GM19043 (cell line): ENCODE measurements at regions not wholly inside any gene's neighbourhood (a gene's known extent, or its start where the extent isn't known, plus 50 kb on each side); places are given as distances from the start of the nearest gene placed in this dataset.
"Not testable (repeated sequence)": the region's sequence is repeated elsewhere in the genome, so short reads cannot be mapped to it uniquely, and the experiment has no call there.

Source experiments
- ATAC-seq: cut with Tn5 transposase; IDR thresholded peaks from one replicate; pipeline ENCODE4 v1.9.1; 2021; ENCODE audit warnings: low read depth; ENCODE audit not compliant: unreplicated experiment

DNA sequence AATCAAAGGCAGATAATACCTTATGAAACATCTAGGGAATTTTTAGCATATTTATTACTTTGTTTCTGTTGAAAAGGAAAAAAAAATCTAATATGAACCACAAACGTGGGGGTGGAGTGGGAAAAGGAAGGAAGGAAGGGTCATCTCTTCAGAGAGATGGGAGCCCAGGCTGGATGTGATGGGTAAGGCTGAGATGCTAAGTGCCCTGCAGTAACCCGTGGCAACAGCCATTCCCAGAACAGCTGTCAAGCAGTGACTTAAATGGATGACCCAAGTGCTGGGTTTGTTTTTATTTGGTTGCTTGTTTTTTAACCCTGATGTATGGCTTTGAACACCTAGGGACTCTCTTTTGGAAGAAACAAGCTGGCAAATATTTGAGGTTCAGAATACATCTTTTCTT lies 50.7 kb upstream of the KLF7 start:
- ATAC-seq, result no peak

GRCh38 chr2:207217442-207217841 lies 51.7 kb upstream of the KLF7 start:
- ATAC-seq, result no peak

GRCh38 chr2:207219081-207219630 lies 53.4 kb upstream of the KLF7 start:
- no peak for ATAC-seq

- no peak for ATAC-seq
Observed at GRCh38 chr2:207219676-207220501, 54.1 kb upstream of the KLF7 start.

DNA sequence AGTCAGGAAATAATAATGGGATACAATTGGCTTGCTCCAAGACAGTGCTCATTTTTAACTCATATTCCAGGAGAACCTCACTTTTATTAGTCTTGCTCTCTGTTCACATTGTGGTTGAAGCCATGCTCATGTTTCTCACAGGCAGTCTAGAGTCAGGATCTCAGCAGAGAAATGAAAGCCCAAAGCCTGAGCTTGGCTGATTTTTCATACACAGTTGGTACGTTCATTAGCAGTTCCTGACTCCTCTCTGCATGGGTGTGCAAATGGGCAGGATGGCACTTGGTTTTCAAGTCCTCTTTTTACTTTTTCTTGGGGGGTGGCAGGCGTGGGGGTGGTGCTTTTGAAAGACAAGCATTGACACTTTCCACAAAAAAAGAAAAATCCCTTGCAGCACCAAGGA lies 56.0 kb upstream of the KLF7 start:
- no peak for ATAC-seq

DNA sequence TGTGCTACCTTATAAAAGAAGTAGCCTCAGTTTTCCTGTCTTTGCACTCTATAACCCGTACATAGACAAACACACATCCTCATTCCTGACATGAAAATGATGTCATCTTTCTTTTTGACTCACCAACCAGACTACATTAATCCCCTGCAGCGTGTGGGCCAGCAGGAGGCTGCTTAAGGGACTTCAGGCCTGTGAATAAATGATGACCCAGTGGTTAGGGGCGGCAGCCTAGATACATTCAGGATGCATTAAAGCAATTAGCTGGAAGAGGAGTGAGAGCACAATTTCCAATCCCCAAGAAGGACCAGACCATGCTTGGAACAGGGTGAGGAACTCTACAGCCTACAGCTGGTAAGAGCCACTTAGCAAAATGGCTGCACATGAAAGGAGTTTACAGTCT lies 57.3 kb upstream of the KLF7 start:
- ATAC-seq, result peak; percentile 82

GRCh38 chr2:207224381-207224780 lies 58.6 kb upstream of the KLF7 start:
- no peak for ATAC-seq

DNA sequence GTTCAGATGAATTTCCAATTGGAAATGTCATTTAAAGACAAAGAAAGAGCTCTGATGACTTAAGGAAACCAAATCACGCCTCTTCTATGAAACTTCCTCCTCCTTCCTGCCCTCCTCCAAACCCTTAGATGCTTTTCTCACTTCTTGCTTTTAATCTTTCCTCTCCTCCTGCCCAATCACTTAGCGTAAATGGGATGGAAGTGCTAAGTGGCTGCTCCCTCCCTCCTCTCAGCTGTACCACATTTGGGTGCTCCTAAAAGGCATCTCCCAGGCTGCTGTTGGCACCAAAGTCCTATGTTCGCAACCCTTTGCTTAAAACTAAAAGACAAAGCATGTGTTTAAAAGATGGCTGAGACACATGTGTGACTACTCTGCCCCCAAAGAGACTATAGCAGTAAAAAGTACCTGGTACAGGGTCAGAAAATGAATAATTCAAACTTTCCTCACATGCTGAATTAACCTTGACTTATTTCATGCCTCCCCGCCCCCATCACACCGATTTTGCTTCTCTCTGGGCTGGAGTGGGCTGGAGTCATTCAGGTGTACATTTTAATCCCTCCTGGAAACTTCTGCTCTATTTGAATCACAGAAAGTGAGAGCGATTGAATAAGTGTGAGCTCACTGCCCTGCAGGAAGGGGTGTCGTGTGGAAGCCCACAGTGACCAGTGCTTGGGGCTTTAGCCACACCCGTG lies 59.2 kb upstream of the KLF7 start:
- ATAC-seq, result no peak

DNA sequence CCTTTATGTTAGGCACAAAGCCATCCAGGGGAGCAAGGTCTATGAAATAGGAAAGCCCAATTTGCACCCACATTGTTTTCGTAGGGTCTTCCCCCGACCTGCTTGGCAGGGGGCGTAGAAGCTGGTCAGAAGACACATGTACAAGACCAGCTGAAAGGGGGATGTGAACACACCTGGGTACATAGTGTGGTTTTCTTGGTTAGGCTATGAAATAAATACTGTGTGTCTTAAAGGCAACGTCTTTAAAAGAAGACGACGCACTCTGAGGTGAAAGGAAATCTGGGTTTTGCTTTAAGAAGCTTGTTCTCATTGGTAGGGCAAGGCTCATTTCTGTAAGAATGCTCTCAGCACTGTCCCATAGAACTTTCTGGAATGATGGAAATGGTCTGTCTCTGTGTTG lies 60.0 kb upstream of the KLF7 start:
- ATAC-seq, result no peak

GRCh38 chr2:207226243-207226642 lies 60.5 kb upstream of the KLF7 start:
- ATAC-seq, result no peak

- ATAC-seq, result no peak
Observed at GRCh38 chr2:207226671-207227061, 60.9 kb upstream of the KLF7 start.

DNA sequence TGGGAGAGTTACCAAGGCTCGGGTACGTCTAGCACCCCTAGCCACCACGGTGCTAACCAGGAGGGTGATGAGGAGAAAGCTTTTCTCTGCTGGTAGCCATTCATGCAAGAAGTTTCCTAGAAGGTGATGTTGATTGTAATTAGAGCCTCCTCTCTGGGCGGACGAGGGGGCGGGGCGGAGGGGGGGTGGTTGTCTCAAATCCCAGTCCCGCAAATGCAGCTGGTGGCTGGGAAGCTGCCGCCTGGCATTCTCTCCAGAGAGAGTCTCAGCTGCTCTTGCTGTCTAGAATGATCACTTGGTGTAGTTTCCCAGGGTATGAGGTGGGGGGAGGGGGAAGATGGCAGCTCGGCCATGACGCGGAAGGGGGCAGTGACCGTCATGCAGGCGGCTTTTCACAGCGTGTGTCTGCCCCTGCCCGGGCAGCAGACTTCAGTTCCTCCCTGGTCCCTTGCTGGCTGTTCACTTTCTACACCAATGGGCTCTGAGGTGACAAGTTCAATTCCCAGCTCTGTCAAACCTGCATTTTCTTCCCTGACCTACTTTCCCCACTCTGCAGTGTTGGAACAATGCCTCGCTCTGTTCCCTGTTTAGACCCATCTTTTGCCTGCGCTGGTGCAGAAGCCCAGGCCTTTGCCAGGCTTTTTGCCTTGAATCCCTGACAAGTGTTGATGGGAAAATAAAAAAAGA lies 61.5 kb upstream of the KLF7 start:
- ATAC-seq, result no peak

DNA sequence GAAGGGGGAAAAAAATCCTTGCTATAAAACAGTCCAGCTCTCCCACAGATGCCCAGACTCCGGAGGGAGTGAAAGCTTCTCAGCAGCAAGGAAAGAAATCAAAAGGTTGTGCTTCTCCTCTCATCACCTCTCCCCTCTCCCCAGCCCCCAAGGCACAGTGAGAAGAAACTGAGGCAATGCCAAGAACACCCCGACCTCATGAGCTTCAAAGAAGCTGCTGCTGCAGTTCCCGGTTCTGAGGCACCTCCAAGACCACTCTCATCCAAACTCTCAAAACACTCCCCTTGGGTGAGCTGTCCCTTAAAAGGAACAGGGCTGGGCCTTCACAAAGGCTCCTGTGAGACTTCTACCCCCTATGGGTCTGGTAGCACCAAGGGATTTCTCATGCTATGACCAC lies 62.0 kb upstream of the KLF7 start:
- no peak for ATAC-seq

DNA sequence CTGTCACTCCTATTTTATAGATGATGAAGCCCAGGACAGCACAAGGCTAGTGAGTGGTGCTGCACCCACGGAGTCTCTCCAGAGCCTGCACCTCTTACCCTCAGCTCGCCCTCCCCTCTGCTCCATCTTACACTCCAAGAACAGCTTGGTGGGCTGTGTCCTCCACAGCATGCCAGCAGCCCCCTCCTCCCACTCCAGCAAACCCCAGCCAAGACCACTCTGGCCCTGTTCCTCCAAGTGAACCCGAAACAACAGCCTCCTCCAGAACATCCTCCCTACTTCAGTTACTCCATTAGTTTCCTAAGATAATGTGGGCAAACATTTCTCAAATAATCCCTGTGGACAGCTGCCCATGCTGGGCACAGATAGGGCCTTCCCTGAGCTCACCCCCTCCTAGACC lies 62.7 kb upstream of the KLF7 start:
- ATAC-seq, result no peak

- ATAC-seq, result no peak
Observed at GRCh38 chr2:207229161-207229560, 63.4 kb upstream of the KLF7 start.

GRCh38 chr2:207230261-207231105 lies 64.7 kb upstream of the KLF7 start:
- ATAC-seq, result no peak

DNA sequence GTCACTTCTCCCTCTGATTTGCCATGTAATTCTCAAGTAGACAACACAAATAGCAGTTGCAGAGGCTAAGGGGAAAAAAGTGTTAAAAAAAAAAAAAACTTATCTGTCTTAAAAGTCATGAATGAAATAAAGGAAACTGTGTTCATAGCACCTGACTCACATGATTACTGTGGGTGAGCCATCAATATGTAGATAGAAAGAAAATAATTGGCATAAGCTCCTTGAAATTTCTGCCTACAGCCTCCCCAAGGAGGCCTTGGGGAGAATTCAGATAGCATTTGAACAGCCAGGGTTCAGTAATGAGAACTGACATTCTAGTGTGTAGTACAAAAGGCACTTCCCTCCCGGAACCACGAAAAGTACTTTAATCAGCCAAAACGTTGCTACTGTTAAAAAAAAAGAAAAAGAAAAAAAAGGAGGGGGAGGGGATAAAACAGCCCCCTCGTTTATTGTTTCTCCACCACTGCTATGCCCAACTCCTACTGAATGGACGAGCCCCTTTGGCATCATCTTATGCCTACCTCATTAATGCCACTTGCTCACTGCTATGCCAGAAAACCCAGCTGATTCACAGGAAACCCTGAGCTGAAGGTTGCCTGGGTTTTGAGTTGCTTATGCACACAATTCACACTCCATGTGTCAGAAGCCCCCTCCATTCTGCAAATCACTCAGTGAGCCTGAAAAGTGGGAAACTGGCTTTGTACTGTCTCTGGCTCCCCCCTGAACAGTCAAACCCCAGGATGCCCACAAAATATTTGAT lies 65.5 kb upstream of the KLF7 start:
- ATAC-seq, result no peak

GRCh38 chr2:207231967-207232366 lies 66.2 kb upstream of the KLF7 start:
- ATAC-seq, result no peak

DNA sequence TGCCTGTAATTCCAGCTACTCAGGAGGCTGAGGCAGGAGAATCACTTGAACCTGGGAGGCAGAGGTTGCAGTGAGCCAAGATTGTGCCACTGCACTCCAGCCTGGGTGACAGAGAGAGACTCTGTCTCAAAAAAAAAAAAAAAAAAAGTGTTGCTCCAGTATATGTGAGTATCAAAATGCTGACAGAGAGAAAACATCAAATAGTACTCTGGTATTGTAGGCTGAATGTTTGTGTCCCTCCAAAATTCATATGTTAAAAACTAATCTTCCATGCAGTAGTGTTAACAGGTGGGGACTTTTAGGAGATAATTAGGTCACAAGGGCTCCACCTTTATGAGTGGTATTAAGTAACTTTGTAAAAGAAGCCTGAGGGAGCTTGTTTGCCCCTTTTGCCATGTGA lies 67.4 kb upstream of the KLF7 start:
- ATAC-seq, result not testable (repeated sequence)

GRCh38 chr2:207233731-207234130 lies 68.0 kb upstream of the KLF7 start:
- ATAC-seq, result no peak
